Keratinocyte (primary cell): ENCODE measurements at regions not wholly inside any gene's neighbourhood (a gene's known extent, or its start where the extent isn't known, plus 50 kb on each side); places are given as distances from the start of the nearest gene placed in this dataset.

ENCODE experiments used
- EZH2 ChIP-seq: IDR thresholded peaks from one replicate; pipeline ENCODE4 v1.6.1; 2012; ENCODE audit warnings: inconsistent platforms, mild to moderate bottlenecking, low read length, moderate library complexity
- TF ChIP-seq, protein P1 (sequence below), 3 experiments: IDR thresholded peaks in 1 of 3; conservative IDR thresholded peaks in 1 of 3; optimal IDR thresholded peaks in 1 of 3; 2 replicates in 2 of 3; 3 replicates in 1 of 3; pipeline versions ENCODE3 to v1.5.1; 2011; ENCODE audit warnings: low read length in 3 of 3, mild to moderate bottlenecking in 3 of 3, moderate library complexity in 2 of 3, control low read depth in 1 of 3, inconsistent platforms in 1 of 3; ENCODE audit not compliant: insufficient read depth in 2 of 3; ENCODE audit errors: extremely low read depth in 1 of 3

DNA sequence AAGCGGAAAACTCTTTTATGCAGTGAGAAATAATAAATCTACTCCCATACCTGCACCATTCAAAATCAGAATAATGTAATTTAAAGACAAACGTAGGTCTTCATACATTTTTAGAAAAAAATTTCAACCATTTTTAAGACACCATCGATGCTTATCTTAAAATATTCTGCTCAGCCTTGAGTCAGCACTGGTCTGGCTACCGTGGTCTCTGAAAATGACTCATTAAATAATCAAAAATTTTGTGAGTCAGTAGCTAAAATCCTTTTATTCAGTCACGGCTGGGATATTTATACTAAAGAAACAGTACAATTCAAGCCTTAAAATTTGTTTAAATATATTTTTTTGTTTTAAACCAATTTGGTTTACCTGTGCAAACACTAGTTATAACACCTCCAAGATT, 2862.8 kb upstream of the PCDH20 start:
- TF ChIP-seq, protein P1, sequence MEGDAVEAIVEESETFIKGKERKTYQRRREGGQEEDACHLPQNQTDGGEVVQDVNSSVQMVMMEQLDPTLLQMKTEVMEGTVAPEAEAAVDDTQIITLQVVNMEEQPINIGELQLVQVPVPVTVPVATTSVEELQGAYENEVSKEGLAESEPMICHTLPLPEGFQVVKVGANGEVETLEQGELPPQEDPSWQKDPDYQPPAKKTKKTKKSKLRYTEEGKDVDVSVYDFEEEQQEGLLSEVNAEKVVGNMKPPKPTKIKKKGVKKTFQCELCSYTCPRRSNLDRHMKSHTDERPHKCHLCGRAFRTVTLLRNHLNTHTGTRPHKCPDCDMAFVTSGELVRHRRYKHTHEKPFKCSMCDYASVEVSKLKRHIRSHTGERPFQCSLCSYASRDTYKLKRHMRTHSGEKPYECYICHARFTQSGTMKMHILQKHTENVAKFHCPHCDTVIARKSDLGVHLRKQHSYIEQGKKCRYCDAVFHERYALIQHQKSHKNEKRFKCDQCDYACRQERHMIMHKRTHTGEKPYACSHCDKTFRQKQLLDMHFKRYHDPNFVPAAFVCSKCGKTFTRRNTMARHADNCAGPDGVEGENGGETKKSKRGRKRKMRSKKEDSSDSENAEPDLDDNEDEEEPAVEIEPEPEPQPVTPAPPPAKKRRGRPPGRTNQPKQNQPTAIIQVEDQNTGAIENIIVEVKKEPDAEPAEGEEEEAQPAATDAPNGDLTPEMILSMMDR (optimal IDR thresholded peaks at IDR 0.05 in 1 of 3, IDR thresholded peaks at IDR 0.05 in 1 of 3, conservative IDR thresholded peaks at IDR 0.05 in 1 of 3; ENCODE audit: extremely low read depth in 1 of 3, insufficient read depth in 2 of 3, low read length in 3 of 3) = no peak
- no peak for TF ChIP-seq EZH2
